Coronary artery (tissue), 2 donors: ENCODE measurements at regions not wholly inside any gene's neighbourhood (a gene's known extent, or its start where the extent isn't known, plus 50 kb on each side); places are given as distances from the start of the nearest gene placed in this dataset.

Source experiments
- DNase-seq: peaks from one replicate; pipeline ENCODE4 v3.0.0-alpha.2; 2017; ENCODE audit warnings: low spot score
- H3K27ac ChIP-seq, 2 donors: fragments of 200-600 bp; sonication (generic); one replicate each; pipeline ENCODE4 v1.5.1; 2016 to 2019
- H3K4me3 ChIP-seq: fragments of 200-600 bp; sonication (generic); 2 replicates; pipeline ENCODE4 v1.5.1; 2016; ENCODE audit warnings: mild to moderate bottlenecking, moderate library complexity
- TF ChIP-seq, protein P1 (sequence below): fragments of 200-600 bp; sonication (generic); IDR thresholded peaks from one replicate; pipeline ENCODE4 v1.5.1; 2019; ENCODE audit warnings: antibody characterized with exemption

DNA sequence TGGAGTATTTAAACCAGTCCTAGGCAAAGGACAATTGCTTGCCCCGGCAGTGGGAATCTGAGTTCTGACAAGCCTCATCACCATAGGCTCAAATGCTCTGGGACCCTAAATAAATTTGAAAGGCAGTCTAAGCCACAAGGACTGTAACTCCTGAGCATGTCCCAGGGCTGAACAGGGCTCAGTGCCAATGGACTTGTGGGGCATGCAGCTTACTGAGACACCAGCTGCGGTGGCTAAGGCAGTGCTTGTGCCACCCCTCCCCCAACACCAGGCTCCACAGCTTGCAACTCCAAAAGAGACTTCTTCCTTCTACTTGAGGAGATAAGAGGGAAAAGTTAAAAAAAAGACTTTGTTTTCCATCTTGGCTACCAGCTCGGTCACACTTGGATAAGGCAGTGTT, 289.7 kb upstream of the DCBLD2 start:
- TF ChIP-seq, protein P1, sequence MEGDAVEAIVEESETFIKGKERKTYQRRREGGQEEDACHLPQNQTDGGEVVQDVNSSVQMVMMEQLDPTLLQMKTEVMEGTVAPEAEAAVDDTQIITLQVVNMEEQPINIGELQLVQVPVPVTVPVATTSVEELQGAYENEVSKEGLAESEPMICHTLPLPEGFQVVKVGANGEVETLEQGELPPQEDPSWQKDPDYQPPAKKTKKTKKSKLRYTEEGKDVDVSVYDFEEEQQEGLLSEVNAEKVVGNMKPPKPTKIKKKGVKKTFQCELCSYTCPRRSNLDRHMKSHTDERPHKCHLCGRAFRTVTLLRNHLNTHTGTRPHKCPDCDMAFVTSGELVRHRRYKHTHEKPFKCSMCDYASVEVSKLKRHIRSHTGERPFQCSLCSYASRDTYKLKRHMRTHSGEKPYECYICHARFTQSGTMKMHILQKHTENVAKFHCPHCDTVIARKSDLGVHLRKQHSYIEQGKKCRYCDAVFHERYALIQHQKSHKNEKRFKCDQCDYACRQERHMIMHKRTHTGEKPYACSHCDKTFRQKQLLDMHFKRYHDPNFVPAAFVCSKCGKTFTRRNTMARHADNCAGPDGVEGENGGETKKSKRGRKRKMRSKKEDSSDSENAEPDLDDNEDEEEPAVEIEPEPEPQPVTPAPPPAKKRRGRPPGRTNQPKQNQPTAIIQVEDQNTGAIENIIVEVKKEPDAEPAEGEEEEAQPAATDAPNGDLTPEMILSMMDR: no peak
- no peak overlapping the region for H3K4me3 ChIP-seq
- no peak overlapping the region for H3K27ac ChIP-seq
- DNase-seq: no peak

DNA sequence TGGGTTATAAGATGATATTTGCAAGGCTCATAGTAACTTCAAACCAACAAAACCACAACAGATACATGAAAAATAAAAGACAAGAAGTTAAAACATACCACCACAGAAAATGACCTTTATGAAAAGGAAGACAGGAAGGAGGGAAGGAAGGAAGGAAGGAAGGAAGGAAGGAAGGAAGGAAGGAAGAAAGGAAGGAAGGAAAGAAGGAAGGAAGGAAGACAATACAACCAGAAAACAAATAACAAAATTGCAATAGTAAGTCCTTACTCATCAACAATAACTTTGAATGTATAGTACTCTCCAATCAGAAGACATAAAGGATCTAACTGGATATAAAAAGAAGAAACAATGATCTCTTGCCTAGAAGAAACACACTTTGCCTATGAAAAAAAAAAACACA, 287.4 kb upstream of the DCBLD2 start:
- Histone ChIP-seq H3K27ac (no peak overlapping the region), H3K4me3 (no peak overlapping the region)
- DNase-seq: no peak
- TF ChIP-seq, protein P1: no peak

- Histone ChIP-seq H3K27ac (no peak overlapping the region), H3K4me3 (no peak overlapping the region)
- TF ChIP-seq, protein P1: no peak
- DNase-seq: no peak
These were observed 284.5 kb upstream of the DCBLD2 start for GRCh38 chr3:99186016-99186415.

DNA sequence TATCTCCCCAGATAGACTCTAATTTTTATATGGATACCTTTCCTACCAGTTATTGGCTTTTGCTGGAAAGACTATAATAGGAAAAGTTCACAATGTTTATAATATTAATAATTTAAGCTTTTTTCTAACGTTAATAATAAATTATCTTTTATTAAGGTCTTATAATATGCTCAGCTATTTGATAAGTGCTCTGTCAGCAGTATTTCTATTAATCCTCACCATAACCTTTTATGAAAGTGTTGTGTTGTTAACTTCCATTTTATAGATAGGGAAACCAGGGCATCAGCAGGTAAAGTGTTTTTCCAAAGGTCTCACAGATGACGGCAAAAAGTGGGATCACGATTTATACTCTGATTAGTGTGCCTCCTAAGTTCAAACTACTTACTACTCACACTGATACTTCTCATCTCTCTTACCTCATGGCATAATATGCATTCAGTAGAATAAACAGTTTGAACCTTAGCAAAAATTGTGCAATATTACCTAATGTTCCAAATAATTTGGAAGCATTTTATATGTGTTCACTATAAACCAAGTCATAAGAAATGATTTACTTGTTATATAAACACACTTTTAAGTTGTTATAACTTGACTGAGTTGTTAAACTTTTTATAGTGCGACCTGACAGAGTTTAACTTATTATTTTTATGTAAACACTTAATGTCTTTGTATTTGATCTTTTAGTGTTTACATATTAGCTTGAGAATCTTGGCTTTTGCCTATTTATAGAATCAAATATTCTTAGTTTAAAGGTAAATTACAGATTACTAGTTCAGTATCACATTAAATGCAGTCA, 274.9 kb upstream of the DCBLD2 start:
- TF ChIP-seq, protein P1: no peak
- Histone ChIP-seq H3K27ac (no peak overlapping the region), H3K4me3 (no peak overlapping the region)
- no peak for DNase-seq

- DNase-seq: no peak
- TF ChIP-seq, protein P1: no peak
These were observed 273.8 kb upstream of the DCBLD2 start for GRCh38 chr3:99175276-99175812.

DNA sequence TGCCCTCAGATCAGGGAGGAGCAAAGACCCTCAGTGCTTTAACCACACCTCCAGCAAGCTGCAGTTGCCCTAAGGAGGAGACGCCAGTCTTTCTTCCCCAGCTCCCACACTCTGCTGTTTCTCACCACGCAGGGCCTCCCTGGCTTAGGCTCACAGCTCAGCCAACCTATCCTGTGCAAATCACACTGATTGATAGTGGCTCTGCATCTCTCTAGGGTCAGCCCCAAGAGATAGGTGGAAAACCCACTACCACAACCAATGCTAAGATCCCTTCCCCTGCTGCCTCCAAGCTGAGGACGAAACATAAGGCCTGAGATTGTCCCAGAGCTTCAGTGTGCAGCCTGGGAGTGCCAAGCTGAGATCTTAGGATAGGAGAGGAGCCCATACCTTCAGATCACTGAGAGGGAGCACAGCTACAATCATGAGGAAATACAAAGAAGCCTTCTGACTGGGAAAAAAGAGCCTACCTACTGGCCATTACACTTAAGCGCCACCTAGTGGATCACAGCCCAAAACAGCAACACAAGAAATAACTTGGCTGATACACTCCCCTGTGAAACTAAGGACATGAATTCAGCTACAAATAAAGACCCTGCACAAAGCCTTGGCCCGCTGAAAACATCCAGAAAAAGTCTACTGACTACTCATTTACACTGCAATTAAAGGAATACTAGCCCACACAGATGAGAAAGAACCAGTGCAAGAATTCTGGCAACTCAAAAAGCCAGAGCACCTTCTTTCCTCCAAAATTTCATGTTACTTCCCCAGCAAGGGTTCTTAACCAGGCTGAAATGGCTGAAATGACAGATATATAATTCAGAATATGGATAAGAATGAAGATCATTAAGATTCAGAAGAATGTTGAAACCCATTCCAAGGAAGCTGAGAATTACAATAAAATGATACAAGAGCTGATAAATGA, 271.5 kb upstream of the DCBLD2 start:
- no peak for DNase-seq
- no peak overlapping the region for H3K27ac ChIP-seq
- TF ChIP-seq, protein P1: no peak
- no peak overlapping the region for H3K4me3 ChIP-seq

More at GRCh38 chr3:99175276-99175812, 273.8 kb upstream of the DCBLD2 start:
- no peak overlapping the region for H3K4me3 ChIP-seq
- no peak overlapping the region for H3K27ac ChIP-seq
